Right lobe of liver (tissue), 6 donors: ENCODE measurements at regions not wholly inside any gene's neighbourhood (a gene's known extent, or its start where the extent isn't known, plus 50 kb on each side); places are given as distances from the start of the nearest gene placed in this dataset.
A peak's percentile ranks its signal among the peaks of the same experiment; 100 is the strongest.

ENCODE experiments used
- ATAC-seq, 4 donors: fragments of 200-7000 bp; cut with Tn5 transposase; one replicate each; pipeline ENCODE4 v1.9.1; 2020; ENCODE audit warnings: mild to moderate bottlenecking in 4 of 4, moderate library complexity in 4 of 4
- DNase-seq, 3 donors: peaks; one replicate each; pipeline ENCODE4 v3.0.0-alpha.2; 2020
- H3K27ac ChIP-seq, 3 donors: fragments of 200-600 bp; one replicate each; pipeline ENCODE4 v1.8.0; 2022
- H3K27me3 ChIP-seq, 2 donors: fragments of 200-600 bp; one replicate each; pipeline ENCODE4 v1.8.0; 2022
- H3K36me3 ChIP-seq, 4 donors: fragments of 200-600 bp; sonication (generic) in 1 of 4; one replicate each; pipeline versions ENCODE4 v1.5.1 to v1.8.0; 2017 to 2022; ENCODE audit warnings: control low read depth in 1 of 4
- H3K4me1 ChIP-seq, 4 donors: fragments of 200-600 bp; sonication (generic) in 1 of 4; one replicate each; pipeline versions ENCODE4 v1.5.1 to v1.8.0; 2017 to 2022; ENCODE audit warnings: control low read depth in 1 of 4
- H3K4me3 ChIP-seq, 3 donors: fragments of 200-600 bp; one replicate each; pipeline ENCODE4 v1.8.0; 2022
- H3K9me3 ChIP-seq, 4 donors: fragments of 200-600 bp; sonication (generic) in 1 of 4; one replicate each; pipeline versions ENCODE4 v1.5.1 to v1.8.0; 2017 to 2022; ENCODE audit warnings: control low read depth in 1 of 4
- CTCF ChIP-seq, 4 donors: fragments of 200-600 bp in 3 of 4; fragments of 450-650 bp in 1 of 4; IDR thresholded peaks; one replicate each; pipeline versions ENCODE4 v1.5.1 to v1.8.0; 2016 to 2022; ENCODE audit warnings: antibody characterized with exemption in 4 of 4, mild to moderate bottlenecking in 2 of 4
- POLR2A ChIP-seq: fragments of 450-650 bp; IDR thresholded peaks from one replicate; pipeline ENCODE4 v1.6.1; 2017; ENCODE audit warnings: antibody characterized with exemption, mild to moderate bottlenecking
- WGBS: methylation state at CpG from one replicate; pipeline ENCODE4 v1.1.6; 2018; ENCODE audit warnings: low coverage, low lambda C conversion rate; ENCODE audit not compliant: insufficient coverage; ENCODE audit errors: missing lambda C conversion rate; 5-methylcytosine and 5-hydroxymethylcytosine counted together
- intact Hi-C, 2 donors: fragments of 100-400 bp; cut with DNase I; formaldehyde crosslinking; loops; one replicate each; pipeline versions ENCODE4 v1.11.2 to v1.14.1; 2022
- donor health status: DM: no; HTN: yes; CAD: no.
- donor health status: DM: no; HTN: no; CAD: no.
- donor health status: DM: no; HTN: no; CAD: no.
- donor health status: DM: no; HTN: yes; CAD: no.
- donor health status: DM: no; HTN: yes; CAD: no.

DNA sequence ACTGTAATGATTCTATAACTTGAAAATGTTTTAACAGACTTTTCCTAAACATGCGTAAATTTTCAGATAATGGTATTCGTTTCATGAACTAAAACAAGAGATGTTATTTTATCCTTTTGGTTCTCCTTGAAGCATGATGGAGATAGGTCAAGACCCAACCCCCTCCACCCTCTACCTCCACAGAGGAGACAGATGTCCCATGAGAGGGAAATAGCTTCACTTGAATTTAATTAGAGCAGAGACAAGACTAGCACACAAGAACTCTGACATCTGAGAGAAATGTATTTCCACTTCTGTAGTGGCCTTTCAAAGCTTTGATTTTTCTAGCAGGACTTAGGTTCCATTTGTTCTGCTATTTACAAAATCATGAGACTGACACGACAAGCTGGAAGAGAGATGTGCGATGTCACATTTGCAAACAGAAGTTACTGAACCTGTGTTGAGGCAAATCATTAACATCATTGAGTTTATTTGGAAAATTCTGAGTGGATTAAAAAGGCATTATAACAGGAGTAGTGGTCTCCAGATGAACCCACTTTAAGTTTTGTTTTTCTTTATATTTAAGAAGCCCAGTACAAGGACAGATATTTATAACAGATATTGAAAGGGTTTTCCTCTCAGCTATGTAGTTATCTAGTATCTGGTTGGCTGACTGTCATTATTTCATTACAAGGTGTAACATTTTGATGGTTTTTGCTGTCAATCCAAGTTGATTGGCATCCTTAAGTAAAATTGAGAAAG lies 276.2 kb downstream of the ASXL3 start:
- Histone ChIP-seq H3K9me3 (no peaks in the 10 kb centered on the region), H3K27ac (no peak overlapping the region), H3K36me3 (no peaks in the 10 kb centered on the region), H3K4me1 (no peaks in the 10 kb centered on the region), H3K4me3 (peak overlapping the region; percentile 5 to 28 (median 6)), H3K27me3 (no peaks in the 10 kb centered on the region)
- intact Hi-C loops, result no loop called here
- TF ChIP-seq CTCF (IDR thresholded peaks at IDR 0.05) (no peak), POLR2A (no peak)
- DNase-seq, result no peak
- ATAC-seq, result peak; percentile 48 to 82 (median 68)
- 41% methylated on average over 4 of the region's 4 CpGs for WGBS

DNA sequence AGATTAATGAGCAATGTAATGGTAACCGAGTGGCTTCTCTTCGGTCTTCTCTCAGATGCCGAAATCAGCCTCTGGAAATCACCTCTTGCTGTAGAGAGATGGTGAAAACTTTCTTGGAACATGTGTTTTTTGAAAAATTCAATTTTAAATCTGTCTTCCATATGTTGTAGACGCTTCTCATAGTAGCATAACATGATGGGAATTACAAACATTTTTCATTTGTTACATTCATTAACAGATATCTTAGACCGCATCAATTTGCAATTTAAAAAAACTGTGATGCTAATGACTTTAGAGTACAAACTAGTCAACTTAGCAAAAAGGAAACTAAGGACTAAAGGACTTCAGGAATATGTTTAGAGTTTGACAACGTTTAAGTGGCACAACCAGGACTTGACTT lies 275.2 kb downstream of the ASXL3 start:
- Histone ChIP-seq H3K4me1 (no peaks in the 10 kb centered on the region), H3K36me3 (no peaks in the 10 kb centered on the region), H3K4me3 (no peak overlapping the region), H3K9me3 (no peaks in the 10 kb centered on the region), H3K27ac (no peak overlapping the region), H3K27me3 (no peaks in the 10 kb centered on the region)
- WGBS, result 74% methylated on average over 6 of the region's 6 CpGs
- intact Hi-C loops, result no loop called here
- TF ChIP-seq CTCF (IDR thresholded peaks at IDR 0.05) (no peak), POLR2A (no peak)
- DNase-seq (no peak), ATAC-seq (no peak)

- no peaks in the 10 kb centered on the region for H3K27me3 ChIP-seq
- 81% methylated on average over 3 of the region's 3 CpGs for WGBS
- H3K9me3 ChIP-seq, result no peaks in the 10 kb centered on the region
- intact Hi-C loops, result no loop called here
- H3K36me3 ChIP-seq, result no peaks in the 10 kb centered on the region
- DNase-seq (no peak), ATAC-seq (no peak)
- no peaks in the 10 kb centered on the region for H3K4me1 ChIP-seq
- TF ChIP-seq POLR2A, result no peak
- TF ChIP-seq CTCF (IDR thresholded peaks at IDR 0.05), result no peak
- H3K27ac ChIP-seq, result no peak overlapping the region
- no peak overlapping the region for H3K4me3 ChIP-seq
Observed at GRCh38 chr18:33851546-33852078, 273.6 kb downstream of the ASXL3 start.

DNA sequence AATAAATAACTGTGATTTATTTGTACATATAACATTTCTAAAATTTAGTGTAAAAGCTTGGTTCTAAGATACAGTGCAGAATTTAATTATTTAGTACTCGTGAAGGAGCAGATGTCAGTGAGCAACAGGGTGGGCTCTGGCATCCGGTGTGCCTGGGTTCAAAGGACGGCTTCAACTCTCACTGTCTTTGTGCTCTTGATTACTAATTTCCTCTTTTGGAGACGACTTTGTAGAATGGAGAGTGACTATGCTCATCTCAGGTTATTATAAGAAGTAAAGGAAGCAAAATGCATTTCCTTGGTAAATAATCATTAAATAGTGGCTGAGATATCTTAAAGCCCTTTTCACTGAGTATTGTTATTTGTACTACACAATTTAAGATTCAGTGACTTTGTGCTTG lies 271.7 kb downstream of the ASXL3 start:
- Histone ChIP-seq H3K4me3 (no peak overlapping the region), H3K4me1 (no peaks in the 10 kb centered on the region), H3K36me3 (no peaks in the 10 kb centered on the region), H3K27ac (no peak overlapping the region), H3K27me3 (no peaks in the 10 kb centered on the region), H3K9me3 (no peaks in the 10 kb centered on the region)
- intact Hi-C loops, result no loop called here
- 54% methylated on average over 4 of the region's 4 CpGs for WGBS
- no peak for TF ChIP-seq CTCF (IDR thresholded peaks at IDR 0.05)
- TF ChIP-seq POLR2A, result no peak
- ATAC-seq (no peak), DNase-seq (no peak)
